Testis (tissue), 2 donors: ENCODE measurements at regions not wholly inside any gene's neighbourhood (a gene's known extent, or its start where the extent isn't known, plus 50 kb on each side); places are given as distances from the start of the nearest gene placed in this dataset.

Source experiments
- POLR2A ChIP-seq: fragments of 450-650 bp; IDR thresholded peaks from one replicate; pipeline ENCODE4 v1.6.1; 2017; ENCODE audit warnings: antibody characterized with exemption, mild to moderate bottlenecking, moderate library complexity
- TF ChIP-seq, protein P1 (sequence below), 3 experiments: fragments of 450-650 bp in 2 of 3; fragments of 200-600 bp in 1 of 3; sonication (generic) in 1 of 3; IDR thresholded peaks; one replicate each; pipeline ENCODE4 v1.5.1; 2016 to 2019; ENCODE audit warnings: antibody characterized with exemption in 3 of 3, mild to moderate bottlenecking in 2 of 3, moderate library complexity in 1 of 3

DNA sequence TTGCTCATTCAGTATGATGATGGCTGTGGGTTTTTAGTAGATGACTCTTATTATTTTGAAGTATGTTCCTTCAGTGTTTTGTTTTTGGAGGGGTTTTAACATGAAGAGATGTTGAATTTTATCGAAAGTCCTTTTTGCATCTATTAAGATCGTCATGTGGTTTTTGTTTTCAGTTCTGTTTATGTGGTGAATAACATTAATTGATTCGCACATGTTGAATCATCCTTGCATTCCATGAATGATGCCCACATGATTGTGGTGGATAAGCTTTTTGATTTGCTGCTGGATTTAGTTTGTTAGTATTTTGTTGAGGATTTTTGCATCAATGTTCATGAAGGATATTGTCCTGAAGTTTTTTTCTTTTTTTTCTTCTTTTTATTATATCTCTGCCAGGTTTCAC, 347.4 kb upstream of the EPHA5 start:
- TF ChIP-seq, protein P1, sequence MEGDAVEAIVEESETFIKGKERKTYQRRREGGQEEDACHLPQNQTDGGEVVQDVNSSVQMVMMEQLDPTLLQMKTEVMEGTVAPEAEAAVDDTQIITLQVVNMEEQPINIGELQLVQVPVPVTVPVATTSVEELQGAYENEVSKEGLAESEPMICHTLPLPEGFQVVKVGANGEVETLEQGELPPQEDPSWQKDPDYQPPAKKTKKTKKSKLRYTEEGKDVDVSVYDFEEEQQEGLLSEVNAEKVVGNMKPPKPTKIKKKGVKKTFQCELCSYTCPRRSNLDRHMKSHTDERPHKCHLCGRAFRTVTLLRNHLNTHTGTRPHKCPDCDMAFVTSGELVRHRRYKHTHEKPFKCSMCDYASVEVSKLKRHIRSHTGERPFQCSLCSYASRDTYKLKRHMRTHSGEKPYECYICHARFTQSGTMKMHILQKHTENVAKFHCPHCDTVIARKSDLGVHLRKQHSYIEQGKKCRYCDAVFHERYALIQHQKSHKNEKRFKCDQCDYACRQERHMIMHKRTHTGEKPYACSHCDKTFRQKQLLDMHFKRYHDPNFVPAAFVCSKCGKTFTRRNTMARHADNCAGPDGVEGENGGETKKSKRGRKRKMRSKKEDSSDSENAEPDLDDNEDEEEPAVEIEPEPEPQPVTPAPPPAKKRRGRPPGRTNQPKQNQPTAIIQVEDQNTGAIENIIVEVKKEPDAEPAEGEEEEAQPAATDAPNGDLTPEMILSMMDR (IDR thresholded peaks at IDR 0.05) = no peak
- no peak for TF ChIP-seq POLR2A
